ACC112 (cell line): ENCODE measurements at regions not wholly inside any gene's neighbourhood (a gene's known extent, or its start where the extent isn't known, plus 50 kb on each side); places are given as distances from the start of the nearest gene placed in this dataset.
"Not testable (repeated sequence)": the region's sequence is repeated elsewhere in the genome, so short reads cannot be mapped to it uniquely, and the experiment has no call there.

Experiments
- H2AFZ ChIP-seq: fragments of 200-600 bp; sonication (generic); one replicate; pipeline ENCODE4 v1.6.0; 2017; ENCODE audit warnings: antibody characterized with exemption, low read length; ENCODE audit not compliant: unreplicated experiment
- H3K27ac ChIP-seq: fragments of 200-600 bp; sonication (generic); 2 replicates; pipeline ENCODE4 v1.5.1; 2014; ENCODE audit warnings: low read depth, mild to moderate bottlenecking, antibody characterized with exemption, low read length, moderate library complexity
- H3K27me3 ChIP-seq: fragments of 200-600 bp; sonication (generic); 2 replicates; pipeline ENCODE4 v1.6.1; 2014; ENCODE audit warnings: mild to moderate bottlenecking, antibody characterized with exemption, low read length, moderate library complexity, mixed read lengths; ENCODE audit not compliant: insufficient read depth
- H3K36me3 ChIP-seq: fragments of 200-600 bp; sonication (generic); 2 replicates; pipeline ENCODE4 v1.6.1; 2016; ENCODE audit warnings: mild to moderate bottlenecking, antibody characterized with exemption, low read length, moderate library complexity, mixed read lengths; ENCODE audit not compliant: insufficient read depth
- H3K4me1 ChIP-seq: fragments of 200-600 bp; sonication (generic); one replicate; pipeline ENCODE4 v1.6.1; 2016; ENCODE audit warnings: low read length, mixed read lengths; ENCODE audit not compliant: insufficient read depth, unreplicated experiment, control insufficient read depth
- H3K4me3 ChIP-seq: fragments of 200-600 bp; sonication (generic); 2 replicates; pipeline ENCODE4 v1.5.1; 2014; ENCODE audit warnings: mild to moderate bottlenecking, low read depth, low read length
- H3K79me2 ChIP-seq: fragments of 200-600 bp; sonication (generic); one replicate; pipeline ENCODE4 v1.6.0; 2016; ENCODE audit warnings: low read length; ENCODE audit not compliant: control insufficient read depth, unreplicated experiment, insufficient read depth

DNA sequence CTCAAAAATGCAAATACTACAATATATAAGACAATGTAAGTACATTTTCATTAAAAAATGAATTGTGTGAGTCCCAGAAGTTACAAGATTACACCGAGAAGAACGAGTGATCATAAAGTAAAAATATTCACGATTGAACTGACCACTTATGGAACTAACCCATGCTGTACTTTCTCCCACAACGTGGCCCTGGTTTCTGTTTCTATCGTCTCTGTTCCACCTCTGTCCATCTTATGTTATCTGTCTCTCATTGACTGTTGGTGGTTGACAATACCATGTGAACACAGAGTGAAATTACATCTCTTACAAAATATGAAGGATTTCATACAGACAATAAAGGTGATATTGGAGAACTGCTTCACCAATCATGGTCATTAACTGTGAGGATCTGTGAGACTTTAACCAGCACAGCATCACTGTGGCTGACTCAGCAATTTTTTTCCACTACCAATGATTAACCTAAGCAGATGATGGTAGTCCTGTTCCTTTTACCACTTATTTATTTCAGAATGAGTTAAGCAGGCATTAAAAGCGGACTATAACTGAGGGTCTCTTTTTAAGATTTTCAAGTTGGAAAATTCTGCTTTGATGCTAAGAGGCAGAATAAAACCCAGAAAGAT, 165.1 kb downstream of the TGFB2 start:
- H3K4me1 ChIP-seq = no peaks in the 10 kb centered on the region
- no peak overlapping the region for H2AFZ ChIP-seq
- H3K27me3 ChIP-seq = no peaks in the 10 kb centered on the region
- no peaks in the 10 kb centered on the region for H3K36me3 ChIP-seq
- H3K79me2 ChIP-seq = no peaks in the 10 kb centered on the region
- H3K4me3 ChIP-seq = no peak overlapping the region
- H3K27ac ChIP-seq = no peak overlapping the region

DNA sequence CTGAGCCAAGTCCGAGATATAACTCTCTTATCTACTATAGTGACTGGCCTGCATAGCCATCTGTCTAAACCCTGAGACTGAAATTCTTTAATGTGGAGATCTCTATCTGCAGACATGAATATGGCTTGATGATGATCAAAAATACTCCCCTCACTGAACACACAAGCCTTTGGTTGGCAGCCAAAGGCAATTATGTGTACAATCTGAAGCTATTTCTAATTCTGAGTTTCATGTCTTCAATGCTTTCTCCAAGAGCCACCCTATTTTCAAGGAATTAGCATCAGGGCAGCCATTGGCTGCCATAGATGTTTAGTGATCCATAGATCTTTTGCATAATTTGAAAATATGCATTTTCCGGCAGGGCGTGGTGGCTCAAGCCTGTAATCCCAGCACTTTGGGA, 168.2 kb downstream of the TGFB2 start:
- Histone ChIP-seq H3K4me1 (peaks cover 19% of the 10 kb centered on the region), H2AFZ (no peak overlapping the region), H3K79me2 (no peaks in the 10 kb centered on the region), H3K27me3 (no peaks in the 10 kb centered on the region), H3K27ac (no peak overlapping the region), H3K36me3 (no peaks in the 10 kb centered on the region), H3K4me3 (no peak overlapping the region)

DNA sequence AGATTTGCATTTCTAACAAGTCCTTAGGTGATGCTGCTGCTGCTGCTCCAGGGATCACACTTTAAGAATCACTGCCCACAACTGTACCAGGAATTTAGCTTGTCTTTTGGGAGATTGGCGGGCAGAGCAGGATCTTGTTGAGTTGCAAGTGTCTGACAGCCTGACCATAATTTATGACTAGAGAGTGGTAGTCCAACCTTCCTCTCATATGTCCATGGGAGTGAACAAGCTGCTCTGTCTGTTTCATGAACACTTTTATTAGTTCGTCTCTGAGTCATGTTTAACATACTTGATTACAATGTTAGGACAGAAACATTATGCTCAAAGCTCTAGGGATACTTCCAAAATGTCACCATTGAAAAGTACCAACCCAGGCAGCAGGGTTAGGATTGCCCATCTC, 169.6 kb downstream of the TGFB2 start:
- no peak overlapping the region for H3K4me3 ChIP-seq

DNA sequence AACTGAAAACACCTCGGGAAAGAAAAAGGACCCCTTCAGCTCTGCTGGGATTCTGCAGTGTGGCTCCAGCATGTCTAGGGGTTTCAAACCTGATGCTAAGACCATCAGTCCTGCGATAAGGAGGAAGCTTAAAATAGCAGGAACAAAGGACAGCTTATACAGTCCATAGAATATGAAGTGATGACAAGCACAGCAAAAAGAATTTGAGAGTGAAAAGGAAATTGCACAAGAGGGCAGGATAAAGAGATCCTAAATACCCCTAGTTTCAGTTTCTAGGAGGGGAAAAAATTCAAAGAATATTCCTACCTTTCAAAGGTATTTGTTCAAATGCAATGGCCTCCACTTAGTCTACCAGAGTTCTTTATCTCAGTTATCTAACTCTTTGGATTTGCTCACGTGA, 171.4 kb downstream of the TGFB2 start:
- Histone ChIP-seq H3K27me3 (no peaks in the 10 kb centered on the region), H3K79me2 (no peaks in the 10 kb centered on the region), H3K4me3 (peak overlapping the region; percentile 35; the same call in 1 of the 2 replicates), H3K36me3 (no peaks in the 10 kb centered on the region), H3K27ac (no peak overlapping the region), H2AFZ (peak overlapping the region; percentile 54), H3K4me1 (peaks cover 19% of the 10 kb centered on the region)

More for the DNA sequence above, 169.6 kb downstream of the TGFB2 start:
- Histone ChIP-seq H3K27ac (no peak overlapping the region), H2AFZ (no peak overlapping the region), H3K4me1 (peaks cover 19% of the 10 kb centered on the region), H3K27me3 (no peaks in the 10 kb centered on the region), H3K79me2 (no peaks in the 10 kb centered on the region), H3K36me3 (no peaks in the 10 kb centered on the region)

DNA sequence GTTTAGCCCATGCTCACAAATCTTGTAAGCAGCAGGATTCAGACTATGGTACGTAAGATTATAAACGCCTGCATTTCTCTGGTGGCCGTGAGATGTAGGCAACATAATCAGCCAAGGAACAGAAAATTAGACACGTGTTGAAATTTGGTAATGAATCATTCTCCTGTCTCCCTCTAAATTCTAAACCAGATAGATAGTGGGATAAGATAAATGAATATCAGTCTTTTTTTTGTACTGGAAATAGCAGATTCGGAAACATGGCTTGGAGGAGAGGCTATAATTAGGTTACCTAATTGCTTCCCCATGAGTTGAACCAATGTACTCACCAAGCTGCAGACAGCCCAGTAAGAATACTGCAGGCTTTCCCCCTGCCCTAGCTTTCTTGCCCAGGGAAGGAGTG, 172.3 kb downstream of the TGFB2 start:
- Histone ChIP-seq H3K79me2 (no peaks in the 10 kb centered on the region), H3K27ac (no peak overlapping the region), H3K27me3 (no peaks in the 10 kb centered on the region), H3K4me3 (no peak overlapping the region), H3K36me3 (no peaks in the 10 kb centered on the region), H3K4me1 (peaks cover 19% of the 10 kb centered on the region), H2AFZ (peak overlapping the region; percentile 54)

DNA sequence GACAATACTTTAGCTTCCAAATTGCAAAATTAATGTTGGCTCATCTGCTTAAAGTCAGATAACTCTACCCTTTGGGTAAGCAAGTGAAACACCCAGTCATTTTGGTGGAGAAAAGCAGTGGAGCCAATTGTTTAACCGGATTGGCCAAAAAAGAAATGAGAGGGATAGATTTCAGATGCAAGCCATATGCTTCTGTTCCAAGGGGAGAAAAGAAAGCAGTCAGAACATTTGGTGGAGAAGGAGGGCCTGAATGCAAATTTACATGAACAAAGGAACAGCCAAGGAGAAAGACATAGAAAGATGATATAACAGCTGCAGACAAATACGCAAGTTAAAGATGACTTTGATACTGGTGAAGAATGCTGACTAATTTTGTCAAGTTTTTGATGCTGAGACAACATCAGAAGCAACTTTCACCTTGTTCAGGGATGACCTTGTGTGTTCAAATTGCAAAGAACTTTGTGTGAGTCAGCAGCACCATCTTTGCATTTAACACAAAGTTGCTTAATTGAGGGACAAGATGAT, 173.1 kb downstream of the TGFB2 start:
- H2AFZ ChIP-seq = peak overlapping the region; percentile 11
- no peaks in the 10 kb centered on the region for H3K79me2 ChIP-seq
- peaks cover 19% of the 10 kb centered on the region for H3K4me1 ChIP-seq
- H3K36me3 ChIP-seq = no peaks in the 10 kb centered on the region
- no peaks in the 10 kb centered on the region for H3K27me3 ChIP-seq
- no peak overlapping the region for H3K27ac ChIP-seq
- no peak overlapping the region for H3K4me3 ChIP-seq

DNA sequence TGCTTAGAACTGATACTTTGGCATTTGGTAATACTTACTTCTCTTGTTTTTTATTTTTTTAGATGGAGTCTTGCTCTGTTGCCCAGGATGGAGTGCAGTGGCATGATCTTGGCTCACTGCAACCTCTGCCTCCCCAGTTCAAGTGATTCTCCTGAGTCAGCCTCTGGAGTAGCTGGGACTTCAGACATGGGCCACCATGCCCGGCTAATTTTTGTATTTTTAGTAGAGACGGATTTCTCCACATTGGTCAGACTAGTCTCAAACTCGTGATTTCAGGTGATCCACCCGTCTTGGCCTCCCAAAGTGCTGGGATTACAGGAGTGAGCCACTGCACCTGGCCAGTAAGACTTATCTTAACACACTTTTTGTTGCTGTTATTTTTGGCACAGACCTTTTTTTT, 175.5 kb downstream of the TGFB2 start:
- H3K27ac ChIP-seq, H3K36me3 ChIP-seq, H3K4me3 ChIP-seq: not testable (repeated sequence)

DNA sequence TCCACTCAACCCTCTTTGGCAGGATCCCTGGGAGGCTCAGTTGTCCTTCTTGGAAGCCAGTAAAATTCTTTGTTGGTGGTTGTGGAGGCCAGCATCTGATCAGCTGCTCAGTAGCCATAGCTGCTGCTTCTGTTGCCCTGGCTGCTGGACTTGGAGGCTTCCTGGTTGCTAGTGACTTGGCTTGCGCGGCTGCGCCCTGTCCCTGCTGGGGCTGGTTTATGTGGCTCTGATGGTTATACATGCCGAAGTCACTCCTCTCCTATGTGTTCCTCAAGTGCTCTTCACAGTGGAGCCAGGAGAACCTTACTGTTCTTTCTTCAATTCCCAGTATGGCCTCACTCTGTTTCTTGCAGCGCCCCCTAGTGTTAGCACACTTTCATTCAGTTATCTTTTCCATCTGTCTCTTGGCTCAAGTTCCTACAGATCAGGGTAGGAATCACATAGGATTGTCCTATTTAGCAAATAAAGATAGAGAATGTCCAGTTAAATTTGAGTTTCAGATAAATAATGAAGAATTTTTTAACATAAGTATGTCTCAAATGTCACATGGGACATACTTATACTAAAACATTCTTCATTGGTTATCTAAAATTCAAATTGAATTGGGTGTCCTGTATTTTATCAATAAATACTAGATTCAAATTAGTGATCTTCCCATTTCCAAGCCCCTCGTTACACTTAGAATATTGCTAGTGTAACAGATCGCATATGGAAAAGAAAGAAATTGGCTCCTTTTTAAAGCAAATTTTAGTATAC, 176.5 kb downstream of the TGFB2 start:
- Histone ChIP-seq H3K27ac (no peak overlapping the region), H3K36me3 (no peaks in the 10 kb centered on the region), H3K4me3 (no peak overlapping the region), H3K27me3 (no peaks in the 10 kb centered on the region), H3K79me2 (no peaks in the 10 kb centered on the region), H3K4me1 (peaks cover 23% of the 10 kb centered on the region), H2AFZ (no peak overlapping the region)

More for the DNA sequence above, 175.5 kb downstream of the TGFB2 start:
- not testable (repeated sequence) for H3K79me2 ChIP-seq, H2AFZ ChIP-seq, H3K27me3 ChIP-seq
- peaks cover 28% of the 10 kb centered on the region for H3K4me1 ChIP-seq

DNA sequence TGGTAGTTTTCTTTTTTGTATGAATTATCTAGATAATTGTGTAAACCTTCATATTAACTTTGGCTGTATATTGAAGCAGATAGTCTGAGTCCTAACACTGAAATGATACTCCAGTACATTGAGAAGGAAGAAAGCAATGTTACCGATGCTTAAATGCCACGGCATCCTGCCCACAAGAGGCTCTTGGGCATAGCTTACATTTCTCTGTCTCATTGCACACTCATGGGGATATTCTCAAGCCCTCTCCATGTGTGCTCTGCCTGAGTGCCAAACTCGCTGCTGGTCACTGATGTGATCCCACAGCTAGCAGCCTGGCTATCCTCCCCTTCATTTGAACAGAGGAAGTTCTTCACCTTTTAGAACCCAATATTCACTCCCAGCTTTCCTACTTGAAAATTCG, 179.4 kb downstream of the TGFB2 start:
- H2AFZ ChIP-seq = peak overlapping the region; percentile 21

DNA sequence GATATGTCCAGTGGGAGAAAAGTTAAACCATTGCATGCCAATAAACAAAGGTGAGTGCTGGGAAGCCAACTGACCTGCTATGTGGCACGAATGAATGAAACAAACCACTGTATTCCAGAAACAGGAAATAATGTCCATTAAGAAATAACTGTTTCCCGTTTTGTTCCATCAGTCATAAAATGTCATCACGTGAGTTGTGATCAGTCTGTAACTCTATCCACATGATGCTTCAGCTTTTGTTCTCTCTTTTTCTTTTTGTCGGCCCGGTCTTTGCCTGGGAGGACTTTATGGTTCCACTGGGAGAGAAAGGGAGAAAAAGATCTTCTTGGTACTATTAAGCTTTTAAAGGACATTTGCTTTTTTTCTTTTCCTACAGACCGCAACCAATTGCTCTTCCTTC, 179.9 kb downstream of the TGFB2 start:
- H3K27me3 ChIP-seq = no peaks in the 10 kb centered on the region
- no peak overlapping the region for H3K4me3 ChIP-seq
- no peaks in the 10 kb centered on the region for H3K79me2 ChIP-seq
- H3K27ac ChIP-seq = no peak overlapping the region
- H2AFZ ChIP-seq = peak overlapping the region; percentile 21
- H3K4me1 ChIP-seq = peaks cover 9% of the 10 kb centered on the region
- no peaks in the 10 kb centered on the region for H3K36me3 ChIP-seq

More for the DNA sequence above, 179.4 kb downstream of the TGFB2 start:
- Histone ChIP-seq H3K27me3 (no peaks in the 10 kb centered on the region), H3K36me3 (no peaks in the 10 kb centered on the region), H3K79me2 (no peaks in the 10 kb centered on the region), H3K4me1 (peaks cover 9% of the 10 kb centered on the region), H3K27ac (no peak overlapping the region), H3K4me3 (no peak overlapping the region)
